Smooth muscle cell (in vitro differentiated cells): ENCODE measurements at regions not wholly inside any gene's neighbourhood (a gene's known extent, or its start where the extent isn't known, plus 50 kb on each side); places are given as distances from the start of the nearest gene placed in this dataset.
"Not testable (repeated sequence)": the region's sequence is repeated elsewhere in the genome, so short reads cannot be mapped to it uniquely, and the experiment has no call there.

Source experiments
- DNase-seq: peaks from one replicate; lab custom pipeline; 2025; ENCODE audit not compliant: unreplicated experiment; lab: John Stamatoyannopoulos, UW
- H2AFZ ChIP-seq: fragments of 200-600 bp; sonication (generic); 2 replicates; pipeline ENCODE4 v1.6.0; 2016; ENCODE audit warnings: antibody characterized with exemption, low read depth, mild to moderate bottlenecking
- H3F3A ChIP-seq: fragments of 200-600 bp; sonication (generic); 2 replicates; pipeline ENCODE4 v1.6.0; 2017; ENCODE audit warnings: antibody characterized with exemption, low read depth
- H3K27ac ChIP-seq: fragments of 200-600 bp; sonication (generic); 2 replicates; pipeline ENCODE4 v1.5.1; 2016; ENCODE audit warnings: low read depth, mild to moderate bottlenecking
- H3K27me3 ChIP-seq: fragments of 200-600 bp; sonication (generic); 2 replicates; pipeline ENCODE4 v1.6.1; 2016; ENCODE audit warnings: low read depth, mild to moderate bottlenecking
- H3K36me3 ChIP-seq: fragments of 200-600 bp; sonication (generic); 2 replicates; pipeline ENCODE4 v1.5.1; 2016; ENCODE audit warnings: low read depth
- H3K4me1 ChIP-seq: fragments of 200-600 bp; sonication (generic); 2 replicates; pipeline ENCODE4 v1.5.1; 2016; ENCODE audit warnings: low read depth
- H3K4me2 ChIP-seq: fragments of 200-600 bp; sonication (generic); 2 replicates; pipeline ENCODE4 v1.6.0; 2016; ENCODE audit warnings: mild to moderate bottlenecking
- H3K4me3 ChIP-seq: fragments of 200-600 bp; sonication (generic); 2 replicates; pipeline ENCODE4 v1.5.1; 2016; ENCODE audit warnings: mild to moderate bottlenecking
- H3K79me2 ChIP-seq: fragments of 200-600 bp; sonication (generic); 2 replicates; pipeline ENCODE4 v1.6.0; 2016; ENCODE audit warnings: low read depth, mild to moderate bottlenecking
- H3K9ac ChIP-seq: fragments of 200-600 bp; sonication (generic); 2 replicates; pipeline ENCODE4 v1.6.0; 2016; ENCODE audit warnings: low read depth
- H3K9me3 ChIP-seq: fragments of 200-600 bp; sonication (generic); replicated peaks from 2 replicates; pipeline ENCODE4 v1.5.1; 2016; ENCODE audit warnings: low read depth
- H4K20me1 ChIP-seq: fragments of 200-600 bp; sonication (generic); 2 replicates; pipeline ENCODE4 v1.6.0; 2016; ENCODE audit warnings: low read depth
- CTCF ChIP-seq: fragments of 200-600 bp; sonication (generic); IDR thresholded peaks from 2 replicates; pipeline ENCODE4 v1.5.1; 2017; ENCODE audit warnings: borderline replicate concordance, mild to moderate bottlenecking, antibody characterized with exemption; ENCODE audit not compliant: insufficient read depth, poor library complexity, severe bottlenecking
- WGBS: methylation state at CpG from one replicate; pipeline ENCODE4 v1.1.7; 2016; ENCODE audit warnings: low lambda C conversion rate; 5-methylcytosine and 5-hydroxymethylcytosine counted together

DNA sequence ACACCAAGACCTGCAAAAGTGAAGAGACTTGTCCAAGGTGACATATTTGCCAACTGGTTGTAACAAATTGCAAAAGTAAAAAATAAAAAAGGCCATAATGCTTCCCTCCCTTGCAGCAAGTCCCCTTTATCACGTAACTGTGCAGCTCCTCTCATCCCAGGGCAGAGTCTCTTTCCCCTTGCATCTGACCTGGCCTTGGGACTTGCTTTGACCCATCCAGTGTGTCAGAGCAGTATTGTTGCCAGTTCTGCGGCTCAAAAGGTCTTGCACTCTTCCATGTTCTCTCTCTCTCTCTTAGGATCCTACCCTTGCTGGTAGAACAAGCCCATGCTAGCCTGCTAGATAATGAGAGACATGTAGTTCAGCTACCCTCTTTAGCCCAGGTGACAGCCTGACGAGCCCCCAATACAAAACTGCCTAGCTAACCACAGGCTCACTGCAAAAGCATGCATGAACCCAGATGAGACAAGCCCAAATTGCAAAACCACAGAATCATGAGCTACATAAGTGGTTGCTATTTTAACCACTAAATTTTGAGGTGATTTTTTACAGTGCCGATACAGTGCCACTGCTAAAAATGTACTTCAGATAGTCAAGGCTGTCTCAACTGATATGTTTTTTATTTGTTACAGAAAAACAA, 289.5 kb upstream of the PPARGC1A start:
- Histone ChIP-seq H3K4me3 (no peak overlapping the region), H3K9ac (no peak overlapping the region), H3K4me1 (no peaks in the 10 kb centered on the region), H3K36me3 (no peaks in the 10 kb centered on the region), H3K27me3 (peaks cover under 1% of the 10 kb centered on the region), H3K4me2 (no peak overlapping the region), H4K20me1 (no peaks in the 10 kb centered on the region), H3K9me3 (no peaks in the 10 kb centered on the region), H2AFZ (no peak overlapping the region), H3K79me2 (no peaks in the 10 kb centered on the region), H3K27ac (no peak overlapping the region), H3F3A (peaks cover under 1% of the 10 kb centered on the region)
- 76% methylated on average over 4 of the region's 4 CpGs for WGBS
- no peak for DNase-seq
- TF ChIP-seq CTCF: no peak

- H3K9me3 ChIP-seq, H4K20me1 ChIP-seq, H3K27me3 ChIP-seq, DNase-seq, H3K36me3 ChIP-seq, H2AFZ ChIP-seq, H3K4me1 ChIP-seq, H3K79me2 ChIP-seq, H3K4me2 ChIP-seq, H3K4me3 ChIP-seq, H3K27ac ChIP-seq, H3K9ac ChIP-seq: not testable (repeated sequence)
- peaks cover 12% of the 10 kb centered on the region for H3F3A ChIP-seq
- WGBS: 97% methylated on average over 2 of the region's 2 CpGs
These were observed 287.6 kb upstream of the PPARGC1A start for GRCh38 chr4:24177443-24177842.

- Histone ChIP-seq H3F3A (peaks cover 12% of the 10 kb centered on the region), H3K4me2 (no peak overlapping the region), H3K4me3 (no peak overlapping the region), H3K9me3 (no peaks in the 10 kb centered on the region), H3K36me3 (no peaks in the 10 kb centered on the region), H3K27me3 (no peaks in the 10 kb centered on the region), H3K27ac (no peak overlapping the region), H2AFZ (peak overlapping the region; percentile 47), H4K20me1 (no peaks in the 10 kb centered on the region), H3K79me2 (no peaks in the 10 kb centered on the region), H3K4me1 (no peaks in the 10 kb centered on the region), H3K9ac (no peak overlapping the region)
- 91% methylated on average over 7 of the region's 7 CpGs for WGBS
- no peak for TF ChIP-seq CTCF
- DNase-seq: no peak
These were observed 285.9 kb upstream of the PPARGC1A start for GRCh38 chr4:24175707-24176106.

DNA sequence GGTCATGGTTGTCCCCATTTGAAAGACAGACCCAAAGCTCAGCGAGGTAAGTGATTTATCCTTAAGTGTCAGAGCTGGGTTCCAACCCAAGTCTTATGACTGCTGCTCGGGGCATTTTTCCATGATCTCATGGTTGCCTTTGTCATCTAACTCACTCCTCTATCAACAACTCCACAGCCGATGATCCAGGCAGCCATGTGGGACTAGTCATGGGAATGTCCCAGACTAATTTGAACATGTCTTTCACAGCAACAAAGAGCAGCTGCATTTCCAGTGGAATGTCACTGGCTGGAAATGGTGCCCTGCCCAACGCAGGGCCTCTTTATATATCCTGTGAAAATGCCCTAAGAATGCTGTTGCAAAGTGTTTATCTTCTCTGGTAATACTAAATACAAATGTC, 284.8 kb upstream of the PPARGC1A start:
- no peaks in the 10 kb centered on the region for H3K27me3 ChIP-seq
- H3K36me3 ChIP-seq: no peaks in the 10 kb centered on the region
- no peaks in the 10 kb centered on the region for H3K9me3 ChIP-seq
- H4K20me1 ChIP-seq: no peaks in the 10 kb centered on the region
- H3F3A ChIP-seq: peaks cover 12% of the 10 kb centered on the region
- peak overlapping the region; percentile 73 for H3K9ac ChIP-seq
- H3K4me2 ChIP-seq: peak overlapping the region; percentile 61
- no peak for TF ChIP-seq CTCF
- no peaks in the 10 kb centered on the region for H3K4me1 ChIP-seq
- H3K27ac ChIP-seq: peak overlapping the region; percentile 96
- peak overlapping the region; percentile 87 for H2AFZ ChIP-seq
- no peaks in the 10 kb centered on the region for H3K79me2 ChIP-seq
- no peak overlapping the region for H3K4me3 ChIP-seq
- WGBS: 13% methylated on average over 4 of the region's 4 CpGs
- DNase-seq: peak; percentile 18
